ENCODE measurements at regions not wholly inside any gene's neighbourhood (a gene's known extent, or its start where the extent isn't known, plus 50 kb on each side); places are given as distances from the start of the nearest gene placed in this dataset.

GRCh38 chr10:44459671-44460070, 74.8 kb upstream of the CXCL12 start:
- H3K4me3 ChIP-seq (ENCODE audit: low read depth, low read length) = no peak overlapping the region
- ATAC-seq (ENCODE audit: low read depth in 2 of 2) (no peak), DNase-seq (no peak)
- Mint-ChIP-seq H3K9me3 (peaks cover 0 to 9% (median 2%) of the 10 kb centered on the region in 7 donors), H3K36me3 (no peaks in the 10 kb centered on the region), H3K4me1 (peaks cover 0 to under 1% (median 0%) of the 10 kb centered on the region in 4 donors), H3K27ac (no peak overlapping the region), H3K27me3 (no peaks in the 10 kb centered on the region), H3K4me3 (no peak overlapping the region)
- H3K9me3 ChIP-seq (ENCODE audit: control insufficient read depth in 2 of 2, low read length in 2 of 2) = no peaks in the 10 kb centered on the region
- H3K27ac ChIP-seq (ENCODE audit: insufficient read depth, low read length, poor library complexity, severe bottlenecking) = no peak overlapping the region
- H3K36me3 ChIP-seq (ENCODE audit: control insufficient read depth, insufficient read depth, low read length) = no peaks in the 10 kb centered on the region
- no peaks in the 10 kb centered on the region for H3K4me1 ChIP-seq (ENCODE audit: control insufficient read depth, insufficient read depth, low read length, poor library complexity, severe bottlenecking)
- no peaks in the 10 kb centered on the region for H3K27me3 ChIP-seq (ENCODE audit: control insufficient read depth, insufficient read depth, low read length)

- H3K4me1 ChIP-seq (ENCODE audit: control insufficient read depth, insufficient read depth, low read length, poor library complexity, severe bottlenecking) = no peaks in the 10 kb centered on the region
- Mint-ChIP-seq H3K4me1 (peaks cover 0 to 3% (median 0%) of the 10 kb centered on the region in 4 donors), H3K9me3 (peaks cover 0 to 5% (median 2%) of the 10 kb centered on the region in 7 donors), H3K27me3 (no peaks in the 10 kb centered on the region), H3K36me3 (no peaks in the 10 kb centered on the region), H3K4me3 (no peak overlapping the region), H3K27ac (no peak overlapping the region)
- H3K9me3 ChIP-seq (ENCODE audit: control insufficient read depth in 2 of 2, low read length in 2 of 2) = no peaks in the 10 kb centered on the region
- H3K27ac ChIP-seq (ENCODE audit: insufficient read depth, low read length, poor library complexity, severe bottlenecking) = no peak overlapping the region
- H3K27me3 ChIP-seq (ENCODE audit: control insufficient read depth, insufficient read depth, low read length) = no peaks in the 10 kb centered on the region
- H3K36me3 ChIP-seq (ENCODE audit: control insufficient read depth, insufficient read depth, low read length) = no peaks in the 10 kb centered on the region
- no peak overlapping the region for H3K4me3 ChIP-seq (ENCODE audit: low read depth, low read length)
- ATAC-seq (ENCODE audit: low read depth in 2 of 2) = no peak
- no peak for DNase-seq
These were observed 75.5 kb upstream of the CXCL12 start for GRCh38 chr10:44460416-44460815.

GRCh38 chr10:44462338-44462914, 77.5 kb upstream of the CXCL12 start:
- peaks cover 0 to 3% (median 0%) of the 10 kb centered on the region in 4 donors for H3K4me1 Mint-ChIP-seq
- H3K4me3 ChIP-seq (ENCODE audit: low read depth, low read length) = no peak overlapping the region
- no peak for DNase-seq
- H3K27me3 Mint-ChIP-seq = no peaks in the 10 kb centered on the region
- no peaks in the 10 kb centered on the region for H3K36me3 Mint-ChIP-seq
- no peak overlapping the region for H3K27ac ChIP-seq (ENCODE audit: insufficient read depth, low read length, poor library complexity, severe bottlenecking)
- H3K27me3 ChIP-seq (ENCODE audit: control insufficient read depth, insufficient read depth, low read length) = no peaks in the 10 kb centered on the region
- peaks cover 0 to 5% (median 0%) of the 10 kb centered on the region in 7 donors for H3K9me3 Mint-ChIP-seq
- no peak overlapping the region for H3K27ac Mint-ChIP-seq
- no peak for ATAC-seq (ENCODE audit: low read depth in 2 of 2)
- H3K9me3 ChIP-seq (ENCODE audit: control insufficient read depth in 2 of 2, low read length in 2 of 2) = no peaks in the 10 kb centered on the region
- no peak overlapping the region for H3K4me3 Mint-ChIP-seq
- no peaks in the 10 kb centered on the region for H3K4me1 ChIP-seq (ENCODE audit: control insufficient read depth, insufficient read depth, low read length, poor library complexity, severe bottlenecking)
- H3K36me3 ChIP-seq (ENCODE audit: control insufficient read depth, insufficient read depth, low read length) = no peaks in the 10 kb centered on the region

DNA sequence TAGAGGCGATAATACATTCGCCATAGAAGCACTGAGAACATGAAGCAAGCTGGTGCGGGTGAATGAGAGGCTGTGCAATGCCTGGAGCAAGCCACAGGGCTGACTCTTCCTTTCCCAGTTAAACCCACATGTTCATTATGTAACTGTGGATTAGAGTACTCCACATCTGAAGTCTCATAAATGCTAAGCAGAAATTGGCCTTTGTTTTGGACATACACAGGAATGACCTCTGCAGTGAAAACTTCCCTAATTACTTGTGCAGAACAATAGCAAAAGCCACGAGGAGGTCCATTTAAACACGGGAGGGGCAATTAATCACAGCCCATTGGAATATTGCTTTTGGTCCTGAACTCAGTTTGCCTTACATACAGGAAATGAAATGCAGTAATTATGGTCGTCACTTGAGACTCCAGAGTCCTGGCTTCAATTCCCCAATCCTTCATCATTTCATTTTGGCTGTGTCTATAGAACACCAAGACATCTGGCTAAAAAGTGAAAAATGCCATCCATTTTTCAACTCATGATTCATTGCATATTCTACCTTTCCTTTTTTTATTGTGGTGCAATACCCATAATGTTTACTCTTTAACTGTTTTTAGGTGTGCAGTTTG, 78.7 kb upstream of the CXCL12 start:
- Histone ChIP-seq H3K4me3 (ENCODE audit: low read depth, low read length) (no peak overlapping the region), H3K27ac (ENCODE audit: insufficient read depth, low read length, poor library complexity, severe bottlenecking) (no peak overlapping the region), H3K27me3 (ENCODE audit: control insufficient read depth, insufficient read depth, low read length) (no peaks in the 10 kb centered on the region), H3K4me1 (ENCODE audit: control insufficient read depth, insufficient read depth, low read length, poor library complexity, severe bottlenecking) (no peaks in the 10 kb centered on the region), H3K36me3 (ENCODE audit: control insufficient read depth, insufficient read depth, low read length) (no peaks in the 10 kb centered on the region), H3K9me3 (ENCODE audit: control insufficient read depth in 2 of 2, low read length in 2 of 2) (no peaks in the 10 kb centered on the region)
- no peak for ATAC-seq (ENCODE audit: low read depth in 2 of 2)
- Mint-ChIP-seq H3K9me3 (peaks cover 0 to 4% (median 0%) of the 10 kb centered on the region in 7 donors), H3K4me1 (peaks cover 0 to 3% (median 0%) of the 10 kb centered on the region in 4 donors), H3K27ac (no peak overlapping the region), H3K27me3 (no peaks in the 10 kb centered on the region), H3K36me3 (no peaks in the 10 kb centered on the region), H3K4me3 (no peak overlapping the region)
- no peak for DNase-seq

- H3K27me3 Mint-ChIP-seq = no peaks in the 10 kb centered on the region
- no peaks in the 10 kb centered on the region for H3K27me3 ChIP-seq (ENCODE audit: control insufficient read depth, insufficient read depth, low read length)
- no peak for DNase-seq
- no peaks in the 10 kb centered on the region for H3K9me3 ChIP-seq (ENCODE audit: control insufficient read depth in 2 of 2, low read length in 2 of 2)
- ATAC-seq (ENCODE audit: low read depth in 2 of 2) = no peak
- no peaks in the 10 kb centered on the region for H3K4me1 ChIP-seq (ENCODE audit: control insufficient read depth, insufficient read depth, low read length, poor library complexity, severe bottlenecking)
- H3K9me3 Mint-ChIP-seq = peaks cover 0 to 4% (median 0%) of the 10 kb centered on the region in 7 donors
- no peaks in the 10 kb centered on the region for H3K36me3 Mint-ChIP-seq
- H3K27ac Mint-ChIP-seq = no peak overlapping the region
- H3K4me3 Mint-ChIP-seq = no peak overlapping the region
- no peak overlapping the region for H3K27ac ChIP-seq (ENCODE audit: insufficient read depth, low read length, poor library complexity, severe bottlenecking)
- peaks cover 0 to 3% (median 0%) of the 10 kb centered on the region in 4 donors for H3K4me1 Mint-ChIP-seq
- no peak overlapping the region for H3K4me3 ChIP-seq (ENCODE audit: low read depth, low read length)
- no peaks in the 10 kb centered on the region for H3K36me3 ChIP-seq (ENCODE audit: control insufficient read depth, insufficient read depth, low read length)
These were observed 79.6 kb upstream of the CXCL12 start for GRCh38 chr10:44464503-44464902.

DNA sequence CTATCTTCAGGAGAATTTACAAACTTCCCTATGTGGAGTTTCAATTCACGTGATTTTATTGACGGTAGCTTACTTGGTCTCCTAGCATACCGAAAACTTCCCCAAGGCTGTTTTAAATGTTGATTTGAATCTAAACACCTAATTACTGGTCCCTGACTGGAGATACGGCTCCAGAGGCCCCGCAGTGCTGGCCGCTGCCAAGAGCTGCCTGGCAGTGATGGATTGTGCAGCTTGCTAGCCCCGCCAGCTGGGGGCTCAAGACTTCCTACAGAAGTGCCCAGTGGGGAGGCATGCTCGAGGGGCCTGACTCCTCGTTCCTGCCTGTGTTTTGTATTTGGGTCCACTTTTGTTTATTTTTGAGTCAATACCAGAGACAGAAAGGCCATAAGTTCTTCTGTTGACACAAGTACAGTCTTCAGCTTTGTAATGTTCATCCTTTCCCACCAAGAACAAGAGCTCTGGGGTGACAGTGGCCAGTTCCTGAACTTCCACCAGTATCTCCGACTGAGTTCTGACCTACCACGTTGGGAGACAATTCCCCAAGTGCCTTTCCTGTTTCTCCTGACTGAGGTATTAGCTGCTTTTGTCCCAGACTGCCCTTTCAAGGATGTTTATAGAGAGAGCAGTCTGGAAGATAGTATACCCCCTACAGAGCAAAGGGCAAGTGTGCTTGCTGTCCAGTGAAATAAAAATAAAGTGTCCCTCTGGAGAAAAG, 80.7 kb upstream of the CXCL12 start:
- Histone ChIP-seq H3K27ac (ENCODE audit: insufficient read depth, low read length, poor library complexity, severe bottlenecking) (no peak overlapping the region), H3K9me3 (ENCODE audit: control insufficient read depth in 2 of 2, low read length in 2 of 2) (no peaks in the 10 kb centered on the region), H3K36me3 (ENCODE audit: control insufficient read depth, insufficient read depth, low read length) (no peaks in the 10 kb centered on the region), H3K4me1 (ENCODE audit: control insufficient read depth, insufficient read depth, low read length, poor library complexity, severe bottlenecking) (no peaks in the 10 kb centered on the region), H3K27me3 (ENCODE audit: control insufficient read depth, insufficient read depth, low read length) (no peaks in the 10 kb centered on the region), H3K4me3 (ENCODE audit: low read depth, low read length) (no peak overlapping the region)
- ATAC-seq (ENCODE audit: low read depth in 2 of 2) = no peak
- no peak for DNase-seq
- Mint-ChIP-seq H3K27me3 (no peaks in the 10 kb centered on the region), H3K27ac (no peak overlapping the region), H3K36me3 (no peaks in the 10 kb centered on the region), H3K4me3 (no peak overlapping the region), H3K9me3 (peaks cover 0 to 4% (median 0%) of the 10 kb centered on the region in 7 donors), H3K4me1 (peaks cover 0 to 3% (median 0%) of the 10 kb centered on the region in 4 donors)

DNA sequence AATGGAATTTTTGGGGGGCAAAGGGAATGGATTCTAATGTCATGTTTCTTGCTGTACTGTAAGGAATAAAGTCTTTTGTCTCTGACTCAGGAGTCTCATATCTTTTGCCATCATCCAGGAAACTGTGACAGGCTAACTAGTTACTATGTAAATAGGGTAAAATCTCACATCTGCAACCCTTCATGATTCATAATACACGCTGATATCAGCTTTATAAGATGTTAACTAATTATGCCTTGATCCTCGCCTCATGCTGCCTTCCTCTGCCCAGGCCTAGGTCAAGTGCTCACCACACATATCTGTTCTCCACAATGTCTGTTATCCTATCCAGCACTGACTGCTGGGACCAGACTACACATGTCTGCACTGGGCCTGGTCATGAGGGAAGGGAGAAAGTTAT, 81.3 kb upstream of the CXCL12 start:
- H3K9me3 Mint-ChIP-seq = peaks cover 0 to 4% (median 0%) of the 10 kb centered on the region in 7 donors
- no peaks in the 10 kb centered on the region for H3K9me3 ChIP-seq (ENCODE audit: control insufficient read depth in 2 of 2, low read length in 2 of 2)
- ATAC-seq (ENCODE audit: low read depth in 2 of 2) (no peak), DNase-seq (no peak)
- H3K4me1 ChIP-seq (ENCODE audit: control insufficient read depth, insufficient read depth, low read length, poor library complexity, severe bottlenecking) = no peaks in the 10 kb centered on the region
- no peaks in the 10 kb centered on the region for H3K27me3 ChIP-seq (ENCODE audit: control insufficient read depth, insufficient read depth, low read length)
- H3K4me3 ChIP-seq (ENCODE audit: low read depth, low read length) = no peak overlapping the region
- no peak overlapping the region for H3K4me3 Mint-ChIP-seq
- H3K36me3 ChIP-seq (ENCODE audit: control insufficient read depth, insufficient read depth, low read length) = no peaks in the 10 kb centered on the region
- no peaks in the 10 kb centered on the region for H3K27me3 Mint-ChIP-seq
- peaks cover 0 to 3% (median 0%) of the 10 kb centered on the region in 4 donors for H3K4me1 Mint-ChIP-seq
- no peak overlapping the region for H3K27ac ChIP-seq (ENCODE audit: insufficient read depth, low read length, poor library complexity, severe bottlenecking)
- H3K27ac Mint-ChIP-seq = no peak overlapping the region
- H3K36me3 Mint-ChIP-seq = no peaks in the 10 kb centered on the region

Measured in CD4-positive, CD25-positive, alpha-beta regulatory T cell (primary cell).